Fibroblast of lung (primary cell): ENCODE measurements at regions not wholly inside any gene's neighbourhood (a gene's known extent, or its start where the extent isn't known, plus 50 kb on each side); places are given as distances from the start of the nearest gene placed in this dataset.

Experiments
- DNase-seq, 2 donors: peaks; one replicate each; pipeline versions ENCODE4 v3.0.0 to v3.0.0-alpha.2; 2010; ENCODE audit warnings: low read depth in 2 of 2
- H2AFZ ChIP-seq: 2 replicates; pipeline ENCODE4 v1.5.1; 2012; ENCODE audit warnings: low read length, control low read depth, inconsistent platforms
- H3K27ac ChIP-seq: 2 replicates; pipeline ENCODE4 v1.5.1; 2011; ENCODE audit warnings: low read length, control low read depth; ENCODE audit not compliant: insufficient read depth
- H3K27me3 ChIP-seq: 2 replicates; pipeline ENCODE4 v1.5.1; 2011; ENCODE audit warnings: mild to moderate bottlenecking, low read length; ENCODE audit not compliant: control insufficient read depth, insufficient read depth
- H3K36me3 ChIP-seq: 2 replicates; pipeline ENCODE4 v1.5.1; 2011; ENCODE audit warnings: low read length; ENCODE audit not compliant: control insufficient read depth, insufficient read depth
- H3K4me1 ChIP-seq: 2 replicates; pipeline ENCODE4 v1.5.1; 2011; ENCODE audit warnings: low read length; ENCODE audit not compliant: control insufficient read depth, insufficient read depth; ENCODE audit errors: extremely low read depth
- H3K4me2 ChIP-seq: 2 replicates; pipeline ENCODE4 v1.5.1; 2011; ENCODE audit warnings: low read length, control low read depth; ENCODE audit not compliant: insufficient read depth; ENCODE audit errors: extremely low read depth
- H3K4me3 ChIP-seq, 4 experiments: fragments of 200-600 bp in 1 of 4; sonication (generic) in 1 of 4; replicated peaks in 1 of 4; 2 replicates each; pipeline ENCODE4 v1.5.1; 2011 to 2016; ENCODE audit warnings: low read length in 4 of 4, low read depth in 3 of 4, mild to moderate bottlenecking in 3 of 4, control low read depth in 2 of 4, inconsistent platforms in 1 of 4, mixed read lengths in 1 of 4; ENCODE audit not compliant: insufficient read depth in 1 of 4; ENCODE audit errors: control extremely low read depth in 1 of 4
- H3K79me2 ChIP-seq: 2 replicates; pipeline ENCODE4 v1.5.1; 2012; ENCODE audit warnings: mild to moderate bottlenecking, low read length, inconsistent platforms; ENCODE audit not compliant: control insufficient read depth, insufficient read depth
- H3K9ac ChIP-seq: 2 replicates; pipeline ENCODE4 v1.5.1; 2011; ENCODE audit warnings: mild to moderate bottlenecking, low read length, control low read depth; ENCODE audit not compliant: insufficient read depth
- H3K9me3 ChIP-seq: 2 replicates; pipeline ENCODE4 v1.5.1; 2012; ENCODE audit warnings: low read depth, low read length; ENCODE audit not compliant: control insufficient read depth, insufficient read depth
- H4K20me1 ChIP-seq: 2 replicates; pipeline ENCODE4 v1.5.1; 2011; ENCODE audit warnings: low read length; ENCODE audit not compliant: control insufficient read depth, insufficient read depth; ENCODE audit errors: extremely low read depth
- EZH2 ChIP-seq: IDR thresholded peaks from 2 replicates; pipeline ENCODE4 v1.5.1; 2012; ENCODE audit warnings: low read length, control low read depth, mild to moderate bottlenecking; ENCODE audit errors: missing control alignments
- TF ChIP-seq, protein P1 (sequence below), 2 donors: IDR thresholded peaks in 1 of 2; conservative IDR thresholded peaks in 1 of 2; 1 replicate in 1 of 2; 2 replicates in 1 of 2; pipeline ENCODE4 v1.5.1; 2011 to 2012; ENCODE audit warnings: low read length in 2 of 2, control low read depth in 1 of 2, inconsistent platforms in 1 of 2, low read depth in 1 of 2, mild to moderate bottlenecking in 1 of 2

DNA sequence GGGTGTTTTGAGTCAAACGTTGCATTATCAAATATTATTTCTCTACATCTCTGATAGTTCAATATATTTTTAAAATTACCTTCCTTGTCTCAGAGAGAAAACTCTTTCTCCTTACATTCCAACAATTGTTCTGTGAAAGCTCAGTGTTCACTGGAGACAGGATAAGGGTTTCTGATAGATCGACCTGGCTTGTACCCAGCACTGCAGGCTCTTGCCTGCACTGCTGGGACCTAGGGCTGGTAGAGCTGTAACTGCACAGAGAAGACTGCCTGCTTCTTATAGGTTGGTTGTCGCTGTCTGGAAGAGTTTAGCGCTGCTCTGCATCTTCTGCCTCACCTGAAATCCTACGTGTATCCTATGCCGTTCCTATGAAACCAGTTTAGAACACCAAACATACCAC is 249.9 kb upstream of the LRTM1 start:
- Histone ChIP-seq H2AFZ (no peak overlapping the region), H3K9me3 (no peaks in the 10 kb centered on the region), H3K79me2 (no peaks in the 10 kb centered on the region), H3K36me3 (no peaks in the 10 kb centered on the region), H3K4me3 (no peak overlapping the region), H3K27me3 (no peaks in the 10 kb centered on the region), H3K27ac (no peak overlapping the region), H4K20me1 (no peaks in the 10 kb centered on the region), H3K4me1 (no peaks in the 10 kb centered on the region), H3K4me2 (no peak overlapping the region), H3K9ac (no peak overlapping the region)
- TF ChIP-seq, protein P1, sequence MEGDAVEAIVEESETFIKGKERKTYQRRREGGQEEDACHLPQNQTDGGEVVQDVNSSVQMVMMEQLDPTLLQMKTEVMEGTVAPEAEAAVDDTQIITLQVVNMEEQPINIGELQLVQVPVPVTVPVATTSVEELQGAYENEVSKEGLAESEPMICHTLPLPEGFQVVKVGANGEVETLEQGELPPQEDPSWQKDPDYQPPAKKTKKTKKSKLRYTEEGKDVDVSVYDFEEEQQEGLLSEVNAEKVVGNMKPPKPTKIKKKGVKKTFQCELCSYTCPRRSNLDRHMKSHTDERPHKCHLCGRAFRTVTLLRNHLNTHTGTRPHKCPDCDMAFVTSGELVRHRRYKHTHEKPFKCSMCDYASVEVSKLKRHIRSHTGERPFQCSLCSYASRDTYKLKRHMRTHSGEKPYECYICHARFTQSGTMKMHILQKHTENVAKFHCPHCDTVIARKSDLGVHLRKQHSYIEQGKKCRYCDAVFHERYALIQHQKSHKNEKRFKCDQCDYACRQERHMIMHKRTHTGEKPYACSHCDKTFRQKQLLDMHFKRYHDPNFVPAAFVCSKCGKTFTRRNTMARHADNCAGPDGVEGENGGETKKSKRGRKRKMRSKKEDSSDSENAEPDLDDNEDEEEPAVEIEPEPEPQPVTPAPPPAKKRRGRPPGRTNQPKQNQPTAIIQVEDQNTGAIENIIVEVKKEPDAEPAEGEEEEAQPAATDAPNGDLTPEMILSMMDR (conservative IDR thresholded peaks at IDR 0.05 in 1 of 2, IDR thresholded peaks at IDR 0.05 in 1 of 2; ENCODE audit: low read depth in 1 of 2, low read length in 2 of 2): no peak
- no peak for TF ChIP-seq EZH2
- peak in 1 of 2 donors; percentile 69 for DNase-seq

DNA sequence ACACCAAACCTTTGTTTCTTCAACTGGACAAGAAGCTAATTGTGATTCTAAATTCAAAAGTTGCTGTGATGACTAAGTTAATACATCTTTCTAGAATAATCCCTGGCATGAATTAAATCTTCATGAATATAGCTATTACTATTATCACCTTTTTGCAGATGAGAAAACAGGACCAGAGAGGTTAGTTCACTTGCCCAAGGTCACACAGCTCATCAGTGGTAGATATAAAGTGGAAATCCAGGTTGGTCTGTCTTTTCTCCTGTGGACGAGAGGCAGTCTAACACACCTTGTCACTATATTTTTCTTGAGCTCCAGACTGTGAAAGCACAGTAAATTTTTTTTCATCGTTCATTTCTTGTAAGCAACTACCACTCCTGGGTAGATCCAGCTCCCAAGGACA is 247.6 kb upstream of the LRTM1 start:
- Histone ChIP-seq H3K27ac (no peak overlapping the region), H3K4me1 (peaks cover 3% of the 10 kb centered on the region), H2AFZ (no peak overlapping the region), H3K36me3 (no peaks in the 10 kb centered on the region), H3K9me3 (no peaks in the 10 kb centered on the region), H3K27me3 (no peaks in the 10 kb centered on the region), H4K20me1 (no peaks in the 10 kb centered on the region), H3K4me3 (no peak overlapping the region), H3K79me2 (no peaks in the 10 kb centered on the region), H3K9ac (no peak overlapping the region), H3K4me2 (no peak overlapping the region)
- no peak for DNase-seq
- no peak for TF ChIP-seq EZH2
- TF ChIP-seq, protein P1 (conservative IDR thresholded peaks at IDR 0.05 in 1 of 2, IDR thresholded peaks at IDR 0.05 in 1 of 2; ENCODE audit: low read depth in 1 of 2, low read length in 2 of 2): no peak

DNA sequence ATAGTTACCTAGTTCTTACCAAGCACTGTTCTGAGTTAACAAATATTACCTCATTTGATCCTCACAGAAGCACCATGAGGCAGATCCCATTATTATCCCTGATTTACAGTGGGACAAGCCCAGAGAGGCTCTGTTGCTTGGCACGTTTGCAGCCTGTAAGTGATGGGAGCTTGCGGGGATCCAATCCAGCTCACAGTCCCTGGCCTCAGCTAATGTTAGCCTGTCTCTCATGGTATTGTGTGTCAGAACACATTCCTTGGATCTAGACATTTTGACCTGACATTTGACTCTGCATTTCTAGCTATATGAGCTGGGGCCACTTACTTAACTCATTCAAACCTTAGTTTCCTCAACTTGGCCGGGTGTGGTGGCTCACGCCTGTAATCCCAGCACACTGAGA is 246.9 kb upstream of the LRTM1 start:
- no peak overlapping the region for H3K4me2 ChIP-seq
- no peak overlapping the region for H3K4me3 ChIP-seq
- DNase-seq: no peak
- no peaks in the 10 kb centered on the region for H3K9me3 ChIP-seq
- H3K4me1 ChIP-seq: peaks cover 9% of the 10 kb centered on the region
- TF ChIP-seq EZH2: no peak
- TF ChIP-seq, protein P1 (conservative IDR thresholded peaks at IDR 0.05 in 1 of 2, IDR thresholded peaks at IDR 0.05 in 1 of 2; ENCODE audit: low read depth in 1 of 2, low read length in 2 of 2): no peak
- no peak overlapping the region for H3K27ac ChIP-seq
- no peaks in the 10 kb centered on the region for H3K36me3 ChIP-seq
- H3K9ac ChIP-seq: no peak overlapping the region
- no peaks in the 10 kb centered on the region for H3K79me2 ChIP-seq
- no peak overlapping the region for H2AFZ ChIP-seq
- H4K20me1 ChIP-seq: no peaks in the 10 kb centered on the region
- H3K27me3 ChIP-seq: no peaks in the 10 kb centered on the region
